RWPE1 (cell line): ENCODE measurements at regions not wholly inside any gene's neighbourhood (a gene's known extent, or its start where the extent isn't known, plus 50 kb on each side); places are given as distances from the start of the nearest gene placed in this dataset.

Experiments used
- CTCF ChIA-PET: fragments of 350-600 bp; sonication (Branson Sonifier 250); formaldehyde crosslinking; extraction: SDS; loops from one replicate; lab custom pipeline; 2021; lab: Yijun Ruan, JAX
- POLR2A ChIA-PET: fragments of 400-600 bp; formaldehyde crosslinking; extraction: SDS; loops from one replicate; lab custom pipeline; 2020; ENCODE audit warnings: antibody characterized with exemption; ENCODE audit not compliant: low non-redundant PET; lab: Yijun Ruan, JAX
- DNase-seq: peaks from one replicate; pipeline ENCODE4 v3.0.0; 2012; ENCODE audit warnings: low spot score
- H3K27ac ChIP-seq: fragments of 450-650 bp; 2 replicates; pipeline ENCODE4 v1.5.1; 2017
- TF ChIP-seq, protein P1 (sequence below): fragments of 450-650 bp; conservative IDR thresholded peaks from 2 replicates; pipeline ENCODE4 v1.5.1; 2017; ENCODE audit warnings: low read depth, mild to moderate bottlenecking

DNA sequence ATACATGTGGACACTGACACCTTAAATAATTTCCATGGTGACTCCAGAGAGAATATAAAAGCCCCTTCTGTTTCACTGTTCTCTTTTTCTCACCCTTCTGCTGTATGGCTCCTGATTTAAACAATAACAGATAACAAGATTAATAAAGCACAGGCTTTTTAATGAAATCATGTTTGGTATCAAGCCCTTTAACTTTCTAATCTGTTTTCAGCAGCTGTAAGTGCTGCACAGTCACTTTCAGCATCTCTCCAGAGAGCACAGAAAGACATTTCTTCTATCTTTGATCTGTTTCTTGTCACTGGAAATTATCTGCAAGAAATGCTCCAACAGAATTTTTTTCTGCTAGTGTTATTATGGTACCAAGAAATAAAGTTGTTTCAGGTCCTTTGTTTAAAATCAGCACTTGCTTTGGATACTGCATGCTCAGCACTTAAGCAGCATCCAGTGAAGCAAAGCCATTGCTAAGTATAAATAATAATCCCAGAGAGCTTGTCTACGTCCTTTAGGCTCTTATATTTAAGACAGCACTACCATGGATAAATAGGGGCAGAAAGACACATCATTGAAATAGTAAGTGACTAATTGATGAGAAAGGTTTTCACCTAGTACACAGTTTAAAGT is 134.2 kb upstream of the CARD18 start:
- H3K27ac ChIP-seq: no peak overlapping the region
- TF ChIP-seq, protein P1, sequence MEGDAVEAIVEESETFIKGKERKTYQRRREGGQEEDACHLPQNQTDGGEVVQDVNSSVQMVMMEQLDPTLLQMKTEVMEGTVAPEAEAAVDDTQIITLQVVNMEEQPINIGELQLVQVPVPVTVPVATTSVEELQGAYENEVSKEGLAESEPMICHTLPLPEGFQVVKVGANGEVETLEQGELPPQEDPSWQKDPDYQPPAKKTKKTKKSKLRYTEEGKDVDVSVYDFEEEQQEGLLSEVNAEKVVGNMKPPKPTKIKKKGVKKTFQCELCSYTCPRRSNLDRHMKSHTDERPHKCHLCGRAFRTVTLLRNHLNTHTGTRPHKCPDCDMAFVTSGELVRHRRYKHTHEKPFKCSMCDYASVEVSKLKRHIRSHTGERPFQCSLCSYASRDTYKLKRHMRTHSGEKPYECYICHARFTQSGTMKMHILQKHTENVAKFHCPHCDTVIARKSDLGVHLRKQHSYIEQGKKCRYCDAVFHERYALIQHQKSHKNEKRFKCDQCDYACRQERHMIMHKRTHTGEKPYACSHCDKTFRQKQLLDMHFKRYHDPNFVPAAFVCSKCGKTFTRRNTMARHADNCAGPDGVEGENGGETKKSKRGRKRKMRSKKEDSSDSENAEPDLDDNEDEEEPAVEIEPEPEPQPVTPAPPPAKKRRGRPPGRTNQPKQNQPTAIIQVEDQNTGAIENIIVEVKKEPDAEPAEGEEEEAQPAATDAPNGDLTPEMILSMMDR: no peak
- no peak for DNase-seq
- ChIA-PET CTCF (no interaction called here), POLR2A (no interaction called here)

DNA sequence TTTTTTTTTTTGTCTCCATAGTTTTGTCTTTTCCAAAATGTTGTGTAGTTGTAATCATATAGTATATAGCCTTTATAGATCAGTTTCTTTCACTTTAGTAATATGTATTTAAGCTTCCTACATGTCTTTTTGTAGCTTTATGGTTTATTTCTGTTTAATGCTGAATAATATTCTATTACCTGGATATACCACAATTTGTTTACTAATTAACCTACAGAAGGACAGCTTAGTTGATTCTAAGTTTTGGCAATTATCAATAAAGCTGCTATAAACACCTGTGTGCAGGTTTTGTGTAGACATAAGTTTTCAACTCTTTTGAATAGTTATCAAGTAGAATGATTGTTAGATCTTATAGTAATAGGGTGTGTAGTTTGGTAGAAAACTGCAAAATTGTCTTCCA is 130.3 kb upstream of the CARD18 start:
- POLR2A ChIA-PET: no interaction called here
- DNase-seq: no peak
- CTCF ChIA-PET: no interaction called here
- H3K27ac ChIP-seq: no peak overlapping the region
- TF ChIP-seq, protein P1: no peak

DNA sequence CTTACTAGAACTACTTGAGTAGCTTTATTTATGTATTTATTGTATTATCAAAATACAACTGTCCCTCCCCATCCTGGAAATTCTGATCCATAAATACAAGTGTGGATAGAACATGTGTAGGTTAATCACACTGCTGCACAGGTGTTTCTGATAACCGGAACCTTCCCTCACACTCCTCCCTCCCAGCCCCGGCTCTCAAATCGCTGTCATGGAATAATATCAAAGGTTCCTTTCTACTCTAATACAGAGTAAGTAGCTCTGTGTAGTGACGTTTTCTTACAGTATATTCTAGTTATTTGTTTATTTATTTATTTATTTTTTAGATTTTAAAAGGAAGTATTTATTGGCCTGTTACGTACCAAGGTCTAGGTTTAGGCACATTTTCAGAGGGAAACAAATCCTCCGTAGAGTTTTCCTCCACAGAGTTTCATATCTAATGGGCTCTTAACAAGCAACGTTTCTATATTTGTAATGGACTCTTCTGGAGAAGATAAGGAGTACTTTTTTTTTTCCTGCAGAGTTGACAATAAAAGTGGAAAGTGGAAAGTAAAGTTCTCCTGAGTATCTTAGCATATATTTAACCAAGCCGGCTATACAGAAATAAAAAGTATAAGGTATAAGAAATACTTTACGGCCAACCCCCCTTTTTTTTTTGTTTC is 129.0 kb upstream of the CARD18 start:
- POLR2A ChIA-PET: no interaction called here
- CTCF ChIA-PET: no interaction called here

DNA sequence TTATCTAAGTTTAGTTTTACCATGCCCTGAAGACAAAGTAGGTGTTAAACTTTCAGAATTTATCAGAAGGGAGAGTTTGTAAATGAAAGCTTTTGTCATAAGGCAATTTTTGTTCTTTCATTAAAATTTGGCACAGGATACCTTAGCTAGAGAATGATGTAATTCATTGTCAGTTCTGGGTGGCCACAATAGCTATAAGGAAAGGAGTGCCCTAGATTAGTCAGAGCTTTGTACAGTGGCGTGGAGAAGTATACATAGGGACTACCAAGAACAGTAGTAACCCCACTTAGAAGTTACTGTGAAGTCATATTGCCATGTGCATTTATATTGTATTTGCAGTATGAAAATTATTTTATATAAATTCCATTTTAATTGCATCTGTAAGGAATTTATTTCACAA is 126.3 kb upstream of the CARD18 start:
- POLR2A ChIA-PET: no interaction called here
- CTCF ChIA-PET: no interaction called here
- peak; percentile 18 for DNase-seq
- H3K27ac ChIP-seq: no peak overlapping the region
- TF ChIP-seq, protein P1: no peak

More for the DNA sequence above, 129.0 kb upstream of the CARD18 start:
- no peak for DNase-seq
- no peak overlapping the region for H3K27ac ChIP-seq
- TF ChIP-seq, protein P1: no peak

DNA sequence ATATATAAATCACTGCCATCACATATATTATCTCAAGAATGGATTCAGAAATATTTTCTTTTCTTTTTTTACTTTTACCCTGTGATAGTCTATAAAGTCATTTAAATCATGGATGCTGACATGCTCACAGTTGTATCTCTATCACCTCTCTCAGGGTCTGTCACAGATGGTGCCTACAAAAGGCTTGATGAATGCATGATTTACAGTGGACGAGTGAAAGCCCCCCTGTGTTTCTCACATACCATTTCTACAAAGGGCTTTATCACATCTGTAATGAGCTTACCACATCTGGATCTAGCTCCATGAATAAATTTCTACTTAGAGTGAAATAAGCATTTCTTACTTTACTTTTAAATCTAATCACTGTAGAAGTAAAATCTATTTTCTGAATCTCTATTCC is 121.4 kb upstream of the CARD18 start:
- TF ChIP-seq, protein P1: no peak
- H3K27ac ChIP-seq: no peak overlapping the region
- no peak for DNase-seq
- ChIA-PET POLR2A (no interaction called here), CTCF (no interaction called here)

DNA sequence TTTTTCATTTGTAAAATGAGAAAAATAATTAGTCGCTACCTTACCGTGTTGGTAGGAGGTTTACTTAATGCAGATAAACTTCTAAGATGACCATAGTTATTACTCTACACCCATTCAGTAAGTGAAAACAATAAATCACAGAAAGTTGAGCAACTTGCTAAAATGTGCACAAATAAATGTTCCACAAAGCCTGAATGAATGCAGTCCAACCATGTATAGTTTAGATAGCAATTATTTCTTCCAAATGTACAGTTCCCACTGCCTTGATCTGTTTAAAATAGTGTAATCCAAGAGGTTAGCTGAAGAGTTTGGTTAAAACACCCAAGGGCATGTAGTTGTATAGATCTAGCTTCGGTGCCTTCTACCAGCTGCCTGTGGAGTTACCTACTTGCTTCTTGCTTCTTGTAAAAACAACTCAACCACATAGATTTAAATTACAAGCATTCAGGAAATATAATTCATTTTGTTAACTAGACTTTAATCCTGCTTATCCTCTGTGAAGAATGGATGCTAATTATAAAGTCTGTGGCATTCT is 106.3 kb upstream of the CARD18 start:
- ChIA-PET CTCF (no interaction called here), POLR2A (no interaction called here)
- DNase-seq: no peak
- TF ChIP-seq, protein P1: no peak
- no peak overlapping the region for H3K27ac ChIP-seq
